NCI-H82 treated with DMSO at 0.1 percent for 48 hours (cell line): ENCODE measurements at regions not wholly inside any gene's neighbourhood (a gene's known extent, or its start where the extent isn't known, plus 50 kb on each side); places are given as distances from the start of the nearest gene placed in this dataset.

ENCODE experiments used
- DNase-seq: peaks from one replicate; lab custom pipeline; 2025; ENCODE audit not compliant: unreplicated experiment; lab: John Stamatoyannopoulos, UW

DNA sequence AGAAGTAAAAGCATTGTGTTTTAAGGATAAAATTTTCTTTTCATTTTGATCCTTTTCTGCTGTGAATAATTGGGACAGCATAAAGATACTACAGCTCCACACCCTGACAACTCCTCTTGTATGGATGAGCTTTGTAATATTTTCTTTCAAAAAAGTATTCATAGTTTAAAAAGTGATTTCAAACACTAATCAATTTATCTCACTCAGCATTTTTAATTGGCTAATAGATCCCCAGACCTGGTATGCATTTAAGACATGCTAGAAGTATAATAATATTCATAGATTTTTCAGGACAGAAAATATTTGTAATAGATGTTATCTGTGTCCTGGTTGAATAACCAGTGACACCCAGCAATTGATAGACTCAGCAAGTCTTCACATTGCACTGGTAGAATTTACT lies 510.7 kb downstream of the RIT2 start:
- DNase-seq, result no peak

GRCh38 chr18:42606886-42607495 lies 508.5 kb downstream of the RIT2 start:
- no peak for DNase-seq

DNA sequence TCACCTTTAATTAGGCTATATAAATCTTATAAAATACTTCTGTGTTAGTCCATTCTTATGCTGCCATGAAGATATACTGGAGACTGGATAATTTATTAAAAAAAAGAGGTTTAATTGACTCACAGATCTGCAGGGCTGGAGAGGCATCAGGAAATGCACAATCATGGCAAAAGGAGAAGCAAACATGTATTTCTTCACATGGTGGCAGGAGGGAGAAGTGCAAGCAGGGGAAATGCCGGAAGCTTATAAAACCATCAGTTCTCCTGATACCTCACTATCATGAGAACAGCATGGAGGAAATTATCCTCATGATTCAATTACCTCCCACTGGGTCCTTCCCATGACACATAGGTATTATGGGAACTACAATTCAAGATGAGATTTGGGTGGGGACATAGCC lies 504.4 kb downstream of the RIT2 start:
- DNase-seq, result no peak

DNA sequence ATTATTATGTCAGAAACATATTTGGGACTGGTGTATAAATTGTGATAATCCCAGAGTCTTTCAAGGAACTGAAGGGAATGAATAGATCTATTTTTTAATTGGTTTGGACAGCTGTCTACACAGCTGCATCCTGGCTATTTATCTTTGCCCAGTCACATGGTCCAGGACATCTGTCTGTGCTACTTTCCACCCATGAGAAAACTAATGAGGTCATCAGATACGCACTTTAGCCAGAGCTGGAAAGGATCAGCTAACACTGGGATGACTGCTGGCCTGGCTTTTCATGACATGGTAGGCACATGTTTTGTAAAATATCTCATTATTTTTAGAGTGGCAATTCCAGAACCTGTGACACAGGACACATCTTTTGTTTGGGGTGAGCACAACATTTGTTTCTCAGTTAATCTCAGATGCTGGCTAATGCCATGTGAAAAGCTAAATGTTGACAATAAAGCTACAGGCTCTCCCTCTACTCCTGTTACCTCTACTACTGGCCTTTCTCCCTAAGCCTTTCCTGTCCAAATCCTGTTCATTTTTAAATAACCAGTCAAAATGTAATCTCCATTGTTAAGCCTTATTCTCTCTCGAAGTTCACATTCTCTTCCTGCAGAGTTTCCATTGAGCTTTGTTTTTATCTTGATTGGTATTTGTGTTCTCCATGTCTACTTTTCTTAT lies 500.7 kb downstream of the RIT2 start:
- peak; percentile 80 for DNase-seq

GRCh38 chr18:42617221-42617620 lies 498.3 kb downstream of the RIT2 start:
- no peak for DNase-seq

GRCh38 chr18:42619771-42620170 lies 495.7 kb downstream of the RIT2 start:
- DNase-seq, result no peak

DNA sequence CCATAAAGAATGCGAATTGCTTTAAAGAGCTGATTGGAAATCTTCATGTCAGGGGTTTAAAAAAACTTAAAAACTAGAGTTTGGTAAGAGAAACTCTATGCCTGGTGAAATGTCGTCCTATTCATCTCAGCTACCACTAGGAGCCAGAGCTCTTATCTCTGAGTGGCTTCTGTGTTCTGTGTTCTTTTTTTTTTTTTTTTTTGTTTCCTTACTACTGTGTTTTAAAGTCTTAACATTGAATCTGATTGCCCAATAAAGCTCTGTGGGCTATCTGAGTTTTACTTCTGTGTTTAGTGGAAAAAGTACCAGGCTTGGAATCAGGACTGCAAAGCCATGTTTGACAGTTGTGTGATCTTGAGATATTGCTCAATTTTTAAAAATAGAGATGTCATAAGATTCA lies 494.8 kb downstream of the RIT2 start:
- DNase-seq, result no peak

DNA sequence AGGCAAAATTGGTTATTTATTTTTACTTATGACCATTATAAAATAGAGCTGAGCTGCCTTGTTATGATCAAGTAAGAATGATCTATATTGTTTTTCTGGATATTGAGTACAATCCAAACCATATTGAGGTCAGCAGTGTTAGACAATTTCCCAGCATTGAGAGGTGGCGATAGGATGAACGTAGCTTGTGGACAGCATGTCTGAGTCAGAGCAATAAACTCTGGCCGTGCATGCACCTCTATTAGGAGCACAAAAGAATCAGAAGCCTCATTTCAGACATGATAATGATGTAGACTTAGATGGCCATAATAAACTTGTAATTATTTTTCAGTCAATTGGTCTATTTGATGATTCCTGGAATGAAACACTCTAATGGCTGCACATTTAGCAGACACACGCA lies 491.6 kb downstream of the RIT2 start:
- DNase-seq, result no peak

- no peak for DNase-seq
Measured at GRCh38 chr18:42632801-42633200, 482.7 kb downstream of the RIT2 start.

DNA sequence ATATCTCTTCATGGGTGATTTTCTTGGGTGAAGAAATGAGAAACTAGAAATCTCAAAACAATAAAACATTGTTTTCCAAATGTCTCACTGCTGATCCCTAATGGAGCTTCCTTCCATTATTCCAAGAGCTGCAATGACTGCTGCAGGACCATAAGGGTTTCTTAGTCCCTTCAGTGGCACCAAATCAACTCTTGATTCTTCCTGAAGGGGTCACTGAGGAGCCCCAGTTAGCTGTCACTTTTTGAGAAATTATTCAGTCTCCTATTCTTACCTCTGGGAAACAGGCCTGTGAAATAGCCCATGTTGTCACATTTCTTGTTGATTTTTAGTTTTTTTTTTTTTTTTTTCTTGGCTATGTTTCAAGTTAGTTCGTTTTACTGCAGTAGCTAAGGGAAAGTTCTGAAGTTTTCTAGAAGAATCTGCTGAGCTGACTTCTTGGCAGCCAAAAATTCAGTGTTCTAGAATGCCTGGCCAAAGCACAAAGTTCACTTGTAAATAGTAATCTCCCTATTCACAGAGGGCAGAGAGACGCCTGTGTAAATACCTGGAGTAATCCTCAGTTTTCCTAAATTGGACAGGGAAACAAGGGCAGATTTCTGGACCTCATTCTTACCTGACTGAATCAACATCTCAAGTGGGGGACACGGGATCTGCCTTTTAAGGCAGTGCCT lies 480.0 kb downstream of the RIT2 start:
- DNase-seq, result no peak

GRCh38 chr18:42636309-42636708 lies 479.2 kb downstream of the RIT2 start:
- DNase-seq, result no peak

- DNase-seq, result no peak
Measured at GRCh38 chr18:42640160-42640559, 475.3 kb downstream of the RIT2 start.

- DNase-seq, result no peak
Measured at GRCh38 chr18:42641996-42642395, 473.5 kb downstream of the RIT2 start.

GRCh38 chr18:42644729-42645131 lies 470.8 kb downstream of the RIT2 start:
- no peak for DNase-seq

- DNase-seq, result no peak
Measured at GRCh38 chr18:42649331-42650035, 466.0 kb downstream of the RIT2 start.

- DNase-seq, result no peak
Measured at GRCh38 chr18:42654556-42654955, 460.9 kb downstream of the RIT2 start.

- no peak for DNase-seq
Measured at GRCh38 chr18:42657551-42657950, 457.9 kb downstream of the RIT2 start.

GRCh38 chr18:42658171-42658570 lies 457.3 kb downstream of the RIT2 start:
- no peak for DNase-seq

DNA sequence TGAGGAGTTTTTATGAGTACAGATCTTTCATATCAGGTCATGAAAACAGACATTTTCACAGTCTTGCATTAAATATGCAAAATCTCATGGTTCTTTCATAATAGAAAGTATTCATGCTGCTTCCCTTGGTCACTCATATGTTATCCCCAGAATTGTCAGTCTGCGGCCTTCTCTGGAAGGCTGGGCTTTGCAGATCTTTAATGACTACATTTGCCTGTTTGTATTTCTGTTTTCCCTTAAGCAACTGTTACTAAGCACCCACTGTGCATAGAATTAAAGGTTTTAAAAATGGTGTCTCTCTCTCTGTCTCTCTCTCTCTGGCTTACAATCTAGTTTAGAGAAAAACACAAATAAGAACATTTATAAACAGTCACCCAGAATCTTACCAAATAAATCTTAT lies 456.3 kb downstream of the RIT2 start:
- DNase-seq, result no peak

DNA sequence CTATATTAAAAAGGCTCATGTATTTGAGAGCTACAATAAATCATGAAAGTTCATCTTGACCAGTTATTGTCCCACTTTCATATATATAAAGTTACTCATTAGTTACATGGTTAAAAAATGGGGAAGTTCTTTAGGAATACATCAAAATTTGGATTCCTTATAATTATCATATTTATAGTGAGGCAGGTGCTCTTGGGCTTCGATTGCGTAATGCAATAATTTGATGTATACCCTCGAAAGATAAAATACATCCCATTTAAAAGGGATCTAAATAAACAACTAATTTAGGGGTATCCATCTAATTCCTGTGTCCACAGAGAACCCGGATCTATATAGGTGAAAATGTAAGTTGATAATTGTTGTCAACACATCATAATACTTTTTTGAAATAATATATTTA lies 444.6 kb downstream of the RIT2 start:
- DNase-seq, result no peak

GRCh38 chr18:42675810-42676209 lies 439.7 kb downstream of the RIT2 start:
- no peak for DNase-seq

DNA sequence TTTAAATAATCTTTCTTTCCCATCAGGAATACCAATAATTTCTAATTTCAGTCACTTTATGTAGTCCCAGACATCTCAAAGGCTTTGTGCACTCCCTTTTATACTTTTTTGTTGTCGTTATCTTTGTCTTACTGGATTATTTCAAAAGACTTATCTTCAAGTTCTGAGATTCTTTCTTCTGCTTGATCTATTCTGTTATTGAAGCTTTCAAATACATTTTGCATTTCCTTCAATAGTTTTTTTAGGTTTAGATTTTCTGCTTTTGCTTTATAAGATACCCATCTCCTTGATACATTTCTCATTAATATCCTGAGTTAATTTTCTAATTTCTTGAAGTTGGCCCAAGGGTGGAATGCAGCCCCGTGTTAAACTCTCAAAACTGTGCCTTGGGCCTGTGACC lies 432.4 kb downstream of the RIT2 start:
- DNase-seq, result no peak
